Right cardiac atrium (tissue), 5 donors: ENCODE measurements at regions not wholly inside any gene's neighbourhood (a gene's known extent, or its start where the extent isn't known, plus 50 kb on each side); places are given as distances from the start of the nearest gene placed in this dataset.
"Not testable (repeated sequence)": the region's sequence is repeated elsewhere in the genome, so short reads cannot be mapped to it uniquely, and the experiment has no call there.

Experiments
- ATAC-seq, 2 donors: fragments of 200-7000 bp; cut with Tn5 transposase; one replicate each; pipeline versions ENCODE4 v1.8.0 to v1.9.1; 2020; ENCODE audit warnings: moderate library complexity in 2 of 2, mild to moderate bottlenecking in 1 of 2
- DNase-seq, 3 donors: peaks; one replicate each; pipeline ENCODE4 v3.0.0-alpha.2; 2020
- H3K27ac ChIP-seq: one replicate; pipeline ENCODE4 v1.5.1; 2013; ENCODE audit warnings: mild to moderate bottlenecking, low read length, control low read depth, moderate library complexity
- H3K27me3 ChIP-seq: one replicate; pipeline ENCODE4 v1.6.1; 2013; ENCODE audit not compliant: control insufficient read depth, insufficient read depth
- H3K4me1 ChIP-seq: one replicate; pipeline ENCODE4 v1.6.1; 2013; ENCODE audit warnings: low read length; ENCODE audit not compliant: control insufficient read depth, insufficient read depth
- H3K4me3 ChIP-seq: one replicate; pipeline ENCODE4 v1.5.1; 2013; ENCODE audit warnings: low read length, control low read depth
- H3K9me3 ChIP-seq: one replicate; pipeline ENCODE4 v1.6.1; 2013; ENCODE audit warnings: low read length; ENCODE audit not compliant: control insufficient read depth
- WGBS: extraction: QIAGEN DNeasy Blood & Tissue Kit; methylation state at CpG from one replicate; pipeline ENCODE4 v1.1.7; 2013; 5-methylcytosine and 5-hydroxymethylcytosine counted together
- intact Hi-C, 4 donors: fragments of 100-400 bp; cut with DNase I; formaldehyde crosslinking; loops; one replicate each; pipeline versions ENCODE4 v1.11.0 to v1.14.0; 2022 to 2023
- donor health status: healthy with polysubstance abuse.
- donor health status: DM: no; HTN: yes; CAD: no.
- donor health status: DM: no; HTN: no; CAD: no.
- donor health status: DM: no; HTN: yes; CAD: no; lungs with severe emphysema.
- donor health status: DM: yes; HTN: yes; CAD: no.

GRCh38 chr1:112833806-112834205 lies 118.7 kb upstream of the PPM1J start:
- no peaks in the 10 kb centered on the region for H3K27me3 ChIP-seq
- no peaks in the 10 kb centered on the region for H3K9me3 ChIP-seq
- no peak for DNase-seq
- H3K27ac ChIP-seq = no peak overlapping the region
- intact Hi-C loops = no loop called here
- no peaks in the 10 kb centered on the region for H3K4me1 ChIP-seq
- 86% methylated on average over 2 of the region's 2 CpGs for WGBS
- H3K4me3 ChIP-seq = no peak overlapping the region
- no peak for ATAC-seq

- H3K27me3 ChIP-seq, H3K4me3 ChIP-seq, ATAC-seq, intact Hi-C loops, H3K4me1 ChIP-seq, DNase-seq, H3K9me3 ChIP-seq, H3K27ac ChIP-seq: not testable (repeated sequence)
- 84% methylated on average over 8 of the region's 8 CpGs for WGBS
Measured at GRCh38 chr1:112832259-112832658, 117.1 kb upstream of the PPM1J start.

- H3K27me3 ChIP-seq, H3K4me3 ChIP-seq, H3K9me3 ChIP-seq, H3K27ac ChIP-seq, ATAC-seq, DNase-seq, H3K4me1 ChIP-seq, intact Hi-C loops: not testable (repeated sequence)
- 81% methylated on average over 3 of the region's 3 CpGs for WGBS
Measured at GRCh38 chr1:112829691-112830090, 114.6 kb upstream of the PPM1J start.

DNA sequence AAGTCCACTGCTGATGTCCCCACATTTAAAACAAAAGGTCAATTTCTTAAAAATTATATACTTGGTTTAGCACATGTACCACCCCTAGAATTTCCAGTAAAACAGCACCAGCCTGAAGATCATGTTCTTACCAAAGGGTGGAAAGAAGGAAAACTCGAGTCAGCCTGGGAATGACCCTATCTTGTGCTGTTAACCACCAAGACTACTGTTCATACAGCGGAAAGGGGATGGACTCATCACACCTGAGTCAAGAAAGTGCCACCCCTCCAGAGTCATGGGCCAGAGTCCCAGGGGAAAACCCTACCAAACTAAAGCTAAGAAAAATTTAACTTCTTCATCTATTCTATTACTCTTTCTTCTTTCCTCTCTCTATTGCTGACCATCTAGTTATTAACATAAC lies 113.6 kb upstream of the PPM1J start:
- DNase-seq (no peak), ATAC-seq (no peak)
- Histone ChIP-seq H3K9me3 (no peaks in the 10 kb centered on the region), H3K27me3 (no peaks in the 10 kb centered on the region), H3K4me1 (no peaks in the 10 kb centered on the region), H3K4me3 (no peak overlapping the region), H3K27ac (no peak overlapping the region)
- intact Hi-C loops = no loop called here
- 93% methylated on average over 2 of the region's 2 CpGs for WGBS

DNA sequence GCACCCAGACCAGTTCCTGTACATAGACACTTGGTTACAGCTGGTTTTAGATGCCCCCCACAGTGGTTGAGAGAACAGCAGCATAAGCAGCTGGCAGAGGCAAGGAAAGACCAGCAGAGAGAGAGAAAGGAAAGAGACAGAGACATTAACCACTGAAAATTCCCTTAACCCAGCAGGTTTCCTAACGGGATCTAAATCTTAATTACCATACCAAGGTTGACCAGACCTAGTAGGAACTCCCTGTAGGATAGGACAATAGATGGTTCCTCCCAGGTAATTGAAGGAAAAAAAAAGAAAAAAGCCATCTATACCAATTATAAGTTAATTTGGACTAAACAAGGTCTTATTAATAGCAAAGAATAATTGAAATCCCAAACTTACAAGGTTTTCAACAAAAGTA lies 112.3 kb upstream of the PPM1J start:
- H3K27me3 ChIP-seq, intact Hi-C loops, H3K4me1 ChIP-seq, ATAC-seq, H3K9me3 ChIP-seq, DNase-seq, H3K4me3 ChIP-seq, H3K27ac ChIP-seq: not testable (repeated sequence)
- 70% methylated on average over 1 of the region's 1 CpG for WGBS

DNA sequence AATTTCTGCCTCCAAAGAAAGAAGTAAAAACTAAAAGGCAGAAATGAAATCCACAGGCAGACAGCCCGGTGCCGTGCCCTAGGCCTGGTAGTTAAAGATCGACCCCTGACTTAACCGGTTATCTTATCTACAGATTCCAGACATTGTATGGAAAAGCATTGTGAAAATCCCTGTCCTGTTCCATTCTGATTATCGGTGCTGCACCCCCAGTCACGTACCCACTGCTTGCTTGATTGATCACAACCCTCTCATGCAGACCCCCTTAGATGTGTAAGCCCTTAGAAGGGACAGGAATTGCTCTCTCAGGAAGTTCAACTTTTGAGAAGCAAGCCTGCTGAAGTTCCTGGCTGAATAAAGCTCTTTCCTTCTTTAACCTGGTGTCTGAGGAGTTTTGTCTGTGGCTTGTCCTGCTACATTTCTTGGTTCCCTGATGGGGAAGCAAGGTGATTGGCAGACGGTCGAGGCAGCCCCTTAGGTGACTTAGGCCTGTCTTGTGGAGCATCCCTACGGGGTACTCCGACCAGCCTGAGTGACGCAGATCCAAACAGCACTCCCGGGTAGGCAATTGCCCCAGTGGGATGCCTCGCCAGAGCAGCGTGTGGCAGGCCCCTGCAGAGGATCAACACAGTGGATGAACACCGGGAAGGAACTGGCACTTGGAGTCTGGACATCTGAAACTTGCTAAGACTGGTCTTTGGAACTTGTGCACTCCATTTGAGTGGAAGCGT lies 111.2 kb upstream of the PPM1J start:
- Histone ChIP-seq H3K4me3 (no peak overlapping the region), H3K27me3 (no peaks in the 10 kb centered on the region), H3K4me1 (no peaks in the 10 kb centered on the region), H3K9me3 (no peaks in the 10 kb centered on the region), H3K27ac (no peak overlapping the region)
- no peak for ATAC-seq
- 83% methylated on average over 16 of the region's 16 CpGs for WGBS
- intact Hi-C loops = no loop called here
- DNase-seq = no peak

DNA sequence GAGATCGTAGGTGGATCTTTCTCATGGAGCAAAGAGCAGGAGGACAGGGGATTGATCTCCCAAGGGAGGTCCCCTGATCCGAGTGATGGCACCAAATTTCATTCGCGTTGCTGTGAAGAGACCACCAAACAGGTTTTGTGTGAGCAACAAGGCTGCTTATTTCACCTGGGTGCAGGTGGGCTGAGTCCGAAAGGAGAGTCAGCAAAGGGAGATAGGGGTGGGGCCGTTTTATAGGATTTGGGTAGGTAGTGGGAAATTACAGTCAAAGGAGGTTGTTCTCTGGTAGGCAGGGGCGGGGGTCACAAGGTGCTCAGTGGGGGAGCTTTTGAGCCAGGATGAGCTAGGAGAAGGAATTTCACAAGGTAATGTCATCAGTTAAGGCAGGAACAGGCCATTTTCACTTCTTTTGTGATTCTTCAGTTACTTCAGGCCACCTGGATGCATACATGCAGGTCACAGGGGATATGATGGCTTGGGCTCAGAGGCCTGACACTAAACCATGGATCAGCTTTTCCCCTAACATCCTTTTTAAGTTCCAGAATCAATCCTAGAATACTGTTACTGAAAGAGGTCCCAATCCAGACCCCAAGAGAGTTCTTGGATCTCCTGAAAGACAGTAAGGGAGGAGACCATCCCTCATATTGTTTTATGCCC lies 110.6 kb upstream of the PPM1J start:
- DNase-seq, intact Hi-C loops: not testable (repeated sequence)
- 89% methylated on average over 7 of the region's 7 CpGs for WGBS

GRCh38 chr1:112825075-112825474 lies 109.9 kb upstream of the PPM1J start:
- ATAC-seq, H3K27me3 ChIP-seq, DNase-seq, H3K9me3 ChIP-seq, H3K4me1 ChIP-seq, H3K4me3 ChIP-seq, intact Hi-C loops, H3K27ac ChIP-seq: not testable (repeated sequence)
- WGBS = 91% methylated on average over 6 of the region's 6 CpGs

More for the DNA sequence above, 110.6 kb upstream of the PPM1J start:
- H3K27ac ChIP-seq, H3K27me3 ChIP-seq, H3K4me1 ChIP-seq, H3K4me3 ChIP-seq, ATAC-seq, H3K9me3 ChIP-seq: not testable (repeated sequence)

DNA sequence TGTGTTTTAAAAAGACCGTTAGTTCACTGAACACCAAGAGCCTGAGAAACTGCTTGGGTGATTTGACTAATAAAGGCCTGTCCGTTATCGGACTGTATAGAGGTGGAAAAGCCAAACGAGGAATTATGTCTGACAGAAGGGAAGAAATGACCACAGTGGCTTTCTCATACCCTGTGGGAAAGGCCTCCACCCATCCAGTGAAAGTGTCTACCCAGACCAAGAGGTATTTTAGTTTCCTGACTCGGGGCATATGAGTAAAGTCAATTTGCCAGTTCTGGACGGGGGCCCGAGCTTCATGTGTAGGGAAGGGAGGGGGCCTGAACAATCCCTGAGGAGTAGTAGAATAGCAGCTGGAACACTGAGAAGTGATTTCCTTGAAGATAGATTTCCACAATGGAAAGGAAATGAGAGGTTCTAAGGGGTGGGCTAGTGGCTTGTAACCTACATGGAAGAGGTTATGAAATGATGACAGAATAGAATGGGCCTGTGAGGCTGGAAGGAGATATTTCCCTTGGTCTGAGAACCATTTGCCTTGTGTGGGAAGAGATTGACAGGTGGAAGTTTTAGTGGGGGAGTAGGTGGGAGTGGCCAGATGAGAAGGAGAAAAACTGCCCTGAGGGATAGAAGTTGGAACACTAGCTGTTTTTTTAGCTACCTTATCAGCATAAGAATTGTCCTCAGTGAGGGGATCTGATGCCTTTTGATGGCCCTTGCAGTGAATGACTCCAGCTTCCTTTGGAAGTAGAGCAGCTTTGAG lies 106.4 kb upstream of the PPM1J start:
- 55% methylated on average over 7 of the region's 7 CpGs for WGBS
- intact Hi-C loops, H3K27ac ChIP-seq, ATAC-seq, H3K9me3 ChIP-seq, H3K4me3 ChIP-seq, H3K4me1 ChIP-seq, DNase-seq, H3K27me3 ChIP-seq: not testable (repeated sequence)

GRCh38 chr1:112818990-112819689 lies 104.0 kb upstream of the PPM1J start:
- 19% methylated on average over 4 of the region's 4 CpGs for WGBS

More at GRCh38 chr1:112818990-112819689, 104.0 kb upstream of the PPM1J start:
- DNase-seq = no peak
- intact Hi-C loops = no loop called here
- Histone ChIP-seq H3K4me3 (no peak overlapping the region), H3K27ac (no peak overlapping the region), H3K9me3 (no peaks in the 10 kb centered on the region), H3K4me1 (peaks cover 3% of the 10 kb centered on the region), H3K27me3 (no peaks in the 10 kb centered on the region)
- ATAC-seq = peak; percentile 57 to 82
